Glutamatergic neuron (in vitro differentiated cells): ENCODE measurements at regions not wholly inside any gene's neighbourhood (a gene's known extent, or its start where the extent isn't known, plus 50 kb on each side); places are given as distances from the start of the nearest gene placed in this dataset.

Experiments used
- DNase-seq: peaks from one replicate; pipeline ENCODE4 v3.0.0; 2022
- H3K27ac Mint-ChIP-seq: one replicate; pipeline ENCODE4 v1.8.0; 2020; ENCODE audit warnings: mild to moderate bottlenecking, mixed read lengths, inconsistent platforms; ENCODE audit not compliant: unreplicated experiment
- H3K27me3 Mint-ChIP-seq: one replicate; pipeline ENCODE4 v1.8.0; 2020; ENCODE audit warnings: mild to moderate bottlenecking, moderate library complexity, mixed read lengths, inconsistent platforms; ENCODE audit not compliant: unreplicated experiment
- H3K36me3 Mint-ChIP-seq: one replicate; pipeline ENCODE4 v1.8.0; 2020; ENCODE audit warnings: mild to moderate bottlenecking, mixed read lengths, inconsistent platforms; ENCODE audit not compliant: unreplicated experiment
- H3K4me1 Mint-ChIP-seq: one replicate; pipeline ENCODE4 v1.8.0; 2020; ENCODE audit warnings: mild to moderate bottlenecking, low read depth, mixed read lengths, inconsistent platforms; ENCODE audit not compliant: unreplicated experiment
- H3K4me3 Mint-ChIP-seq: one replicate; pipeline ENCODE4 v1.8.0; 2020; ENCODE audit warnings: mild to moderate bottlenecking, mixed read lengths, inconsistent platforms; ENCODE audit not compliant: unreplicated experiment
- H3K9me3 Mint-ChIP-seq: one replicate; pipeline ENCODE4 v1.8.0; 2020; ENCODE audit warnings: mild to moderate bottlenecking, moderate library complexity, mixed read lengths, inconsistent platforms; ENCODE audit not compliant: unreplicated experiment
- CTCF ChIP-seq: fragments of 200-600 bp; sonication (generic); IDR thresholded peaks from one replicate; pipeline ENCODE4 v1.5.0; 2021; ENCODE audit not compliant: partially characterized antibody, unreplicated experiment

GRCh38 chr22:47301820-47302475 is 539.5 kb downstream of the TBC1D22A start:
- Mint-ChIP-seq H3K9me3 (peaks cover 28% of the 10 kb centered on the region), H3K36me3 (no peaks in the 10 kb centered on the region), H3K27ac (no peak overlapping the region), H3K27me3 (peaks cover 4% of the 10 kb centered on the region), H3K4me1 (no peaks in the 10 kb centered on the region), H3K4me3 (no peak overlapping the region)
- TF ChIP-seq CTCF: no peak
- no peak for DNase-seq

- peaks cover 6% of the 10 kb centered on the region for H3K27me3 Mint-ChIP-seq
- no peaks in the 10 kb centered on the region for H3K4me1 Mint-ChIP-seq
- no peak overlapping the region for H3K4me3 Mint-ChIP-seq
- H3K36me3 Mint-ChIP-seq: peaks cover 8% of the 10 kb centered on the region
- H3K27ac Mint-ChIP-seq: no peak overlapping the region
- TF ChIP-seq CTCF: no peak
- peaks cover 36% of the 10 kb centered on the region for H3K9me3 Mint-ChIP-seq
- no peak for DNase-seq
Measured at GRCh38 chr22:47300698-47301405, 538.4 kb downstream of the TBC1D22A start.

- no peak overlapping the region for H3K4me3 Mint-ChIP-seq
- no peak overlapping the region for H3K27ac Mint-ChIP-seq
- no peaks in the 10 kb centered on the region for H3K4me1 Mint-ChIP-seq
- no peak for DNase-seq
- H3K27me3 Mint-ChIP-seq: peaks cover 6% of the 10 kb centered on the region
- peaks cover 11% of the 10 kb centered on the region for H3K36me3 Mint-ChIP-seq
- H3K9me3 Mint-ChIP-seq: peaks cover 38% of the 10 kb centered on the region
- TF ChIP-seq CTCF: no peak
Measured at GRCh38 chr22:47299863-47300697, 537.6 kb downstream of the TBC1D22A start.

- DNase-seq: no peak
- Mint-ChIP-seq H3K4me3 (no peak overlapping the region), H3K4me1 (no peaks in the 10 kb centered on the region), H3K36me3 (peaks cover 11% of the 10 kb centered on the region), H3K27ac (no peak overlapping the region), H3K27me3 (peaks cover 4% of the 10 kb centered on the region), H3K9me3 (peaks cover 37% of the 10 kb centered on the region)
- no peak for TF ChIP-seq CTCF
Measured at GRCh38 chr22:47299211-47299862, 536.9 kb downstream of the TBC1D22A start.
